Ishikawa (cell line): ENCODE measurements at regions not wholly inside any gene's neighbourhood (a gene's known extent, or its start where the extent isn't known, plus 50 kb on each side); places are given as distances from the start of the nearest gene placed in this dataset.

Experiments used
- CEBPB ChIP-seq: IDR thresholded peaks from 2 replicates; pipeline ENCODE4 v1.6.1; 2012
- CREB1 ChIP-seq: IDR thresholded peaks from 2 replicates; pipeline ENCODE4 v1.6.1; 2012; ENCODE audit warnings: low read depth
- EGR1 ChIP-seq: IDR thresholded peaks from 2 replicates; pipeline ENCODE4 v1.6.1; 2012
- EP300 ChIP-seq: IDR thresholded peaks from 2 replicates; pipeline ENCODE4 v1.6.1; 2012; ENCODE audit warnings: borderline replicate concordance
- FOXM1 ChIP-seq: IDR thresholded peaks from 2 replicates; pipeline ENCODE4 v1.6.1; 2012; ENCODE audit warnings: low read depth, borderline replicate concordance
- MAX ChIP-seq: IDR thresholded peaks from 2 replicates; pipeline ENCODE4 v1.6.1; 2012
- NFIC ChIP-seq: IDR thresholded peaks from 2 replicates; pipeline ENCODE4 v1.6.1; 2012
- RAD21 ChIP-seq: IDR thresholded peaks from 2 replicates; pipeline ENCODE4 v1.6.1; 2012; ENCODE audit warnings: low read depth
- TAF1 ChIP-seq: IDR thresholded peaks from 2 replicates; pipeline ENCODE4 v1.6.1; 2012; ENCODE audit warnings: low read depth, mild to moderate bottlenecking
- TCF12 ChIP-seq: IDR thresholded peaks from 2 replicates; pipeline ENCODE4 v1.6.1; 2012; ENCODE audit warnings: low read depth
- TEAD4 ChIP-seq: IDR thresholded peaks from 2 replicates; pipeline ENCODE4 v1.6.1; 2012
- USF1 ChIP-seq: IDR thresholded peaks from 2 replicates; pipeline ENCODE4 v1.6.1; 2012
- YY1 ChIP-seq: IDR thresholded peaks from 2 replicates; pipeline ENCODE4 v1.6.1; 2012; ENCODE audit warnings: low read depth
- ZBTB7A ChIP-seq: IDR thresholded peaks from 2 replicates; pipeline ENCODE4 v1.6.1; 2012; ENCODE audit warnings: low read depth
- TF ChIP-seq, protein P1 (sequence below): IDR thresholded peaks from 2 replicates; pipeline ENCODE4 v1.6.1; 2012; ENCODE audit warnings: low read depth, mild to moderate bottlenecking

- no peak for TF ChIP-seq FOXM1
- no peak for TF ChIP-seq YY1
- no peak for TF ChIP-seq TAF1
- no peak for TF ChIP-seq EP300
- TF ChIP-seq CEBPB: no peak
- TF ChIP-seq EGR1: no peak
- TF ChIP-seq TCF12: no peak
- TF ChIP-seq CREB1: no peak
- no peak for TF ChIP-seq MAX
- TF ChIP-seq, protein P1, sequence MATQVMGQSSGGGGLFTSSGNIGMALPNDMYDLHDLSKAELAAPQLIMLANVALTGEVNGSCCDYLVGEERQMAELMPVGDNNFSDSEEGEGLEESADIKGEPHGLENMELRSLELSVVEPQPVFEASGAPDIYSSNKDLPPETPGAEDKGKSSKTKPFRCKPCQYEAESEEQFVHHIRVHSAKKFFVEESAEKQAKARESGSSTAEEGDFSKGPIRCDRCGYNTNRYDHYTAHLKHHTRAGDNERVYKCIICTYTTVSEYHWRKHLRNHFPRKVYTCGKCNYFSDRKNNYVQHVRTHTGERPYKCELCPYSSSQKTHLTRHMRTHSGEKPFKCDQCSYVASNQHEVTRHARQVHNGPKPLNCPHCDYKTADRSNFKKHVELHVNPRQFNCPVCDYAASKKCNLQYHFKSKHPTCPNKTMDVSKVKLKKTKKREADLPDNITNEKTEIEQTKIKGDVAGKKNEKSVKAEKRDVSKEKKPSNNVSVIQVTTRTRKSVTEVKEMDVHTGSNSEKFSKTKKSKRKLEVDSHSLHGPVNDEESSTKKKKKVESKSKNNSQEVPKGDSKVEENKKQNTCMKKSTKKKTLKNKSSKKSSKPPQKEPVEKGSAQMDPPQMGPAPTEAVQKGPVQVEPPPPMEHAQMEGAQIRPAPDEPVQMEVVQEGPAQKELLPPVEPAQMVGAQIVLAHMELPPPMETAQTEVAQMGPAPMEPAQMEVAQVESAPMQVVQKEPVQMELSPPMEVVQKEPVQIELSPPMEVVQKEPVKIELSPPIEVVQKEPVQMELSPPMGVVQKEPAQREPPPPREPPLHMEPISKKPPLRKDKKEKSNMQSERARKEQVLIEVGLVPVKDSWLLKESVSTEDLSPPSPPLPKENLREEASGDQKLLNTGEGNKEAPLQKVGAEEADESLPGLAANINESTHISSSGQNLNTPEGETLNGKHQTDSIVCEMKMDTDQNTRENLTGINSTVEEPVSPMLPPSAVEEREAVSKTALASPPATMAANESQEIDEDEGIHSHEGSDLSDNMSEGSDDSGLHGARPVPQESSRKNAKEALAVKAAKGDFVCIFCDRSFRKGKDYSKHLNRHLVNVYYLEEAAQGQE: no peak
- TF ChIP-seq NFIC: no peak
These were observed 392.2 kb upstream of the CRIM1 start for GRCh38 chr2:35963357-35963756.

DNA sequence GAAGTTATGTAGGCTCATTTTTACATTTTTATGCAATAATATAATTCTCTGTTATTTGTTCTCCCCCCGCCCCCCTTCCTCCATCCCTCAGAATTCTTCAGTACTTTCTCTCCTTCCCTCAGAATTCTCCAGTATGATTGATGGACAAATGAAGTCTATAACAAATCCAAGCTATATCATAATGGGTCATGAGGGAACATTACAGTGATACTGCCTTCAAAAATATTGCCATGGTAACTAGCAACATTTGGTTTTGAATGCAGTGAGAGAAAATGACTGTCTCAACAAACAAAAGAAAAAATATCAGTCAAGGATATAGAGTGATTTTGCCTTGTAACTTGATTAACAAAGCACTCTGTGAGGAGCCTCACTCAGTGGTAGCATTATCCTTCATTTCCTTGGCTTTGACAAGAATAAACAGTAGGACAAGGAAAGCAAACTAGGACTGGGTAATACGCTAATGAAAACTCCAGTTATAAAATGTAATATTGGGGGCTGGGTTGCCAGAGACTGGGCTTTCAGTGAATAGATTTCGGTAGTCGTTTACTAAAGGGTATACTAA lies 392.9 kb upstream of the CRIM1 start:
- no peak for TF ChIP-seq CEBPB
- TF ChIP-seq USF1: no peak
- TF ChIP-seq TCF12: no peak
- TF ChIP-seq TEAD4: no peak
- TF ChIP-seq MAX: no peak
- TF ChIP-seq, protein P1: no peak
- no peak for TF ChIP-seq EP300
- TF ChIP-seq ZBTB7A: no peak
- no peak for TF ChIP-seq NFIC
- no peak for TF ChIP-seq TAF1
- no peak for TF ChIP-seq RAD21
- TF ChIP-seq YY1: no peak
- no peak for TF ChIP-seq CREB1

DNA sequence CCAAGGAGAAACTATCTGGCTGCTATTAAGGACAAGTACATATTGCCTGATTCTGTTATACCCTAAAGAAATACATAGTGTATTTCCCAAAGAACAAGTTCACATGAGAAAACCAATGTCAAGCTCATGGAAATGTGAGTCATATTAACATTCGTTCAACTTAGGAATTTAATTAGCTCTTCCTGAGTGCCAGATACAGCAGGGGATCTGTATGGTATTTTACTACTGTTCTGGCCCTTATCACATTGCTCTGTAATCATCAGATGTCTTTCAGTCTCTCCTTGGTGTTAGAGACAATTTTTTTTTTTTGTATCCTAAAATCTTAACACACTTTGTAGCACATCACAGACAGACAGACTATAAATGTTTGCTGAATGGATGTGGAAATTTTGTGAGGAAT lies 395.0 kb upstream of the CRIM1 start:
- no peak for TF ChIP-seq TEAD4
- TF ChIP-seq, protein P1: no peak
- TF ChIP-seq TCF12: no peak
- no peak for TF ChIP-seq EP300
- no peak for TF ChIP-seq EGR1
- no peak for TF ChIP-seq TAF1
- TF ChIP-seq CREB1: no peak
- TF ChIP-seq MAX: no peak
- no peak for TF ChIP-seq RAD21
- no peak for TF ChIP-seq CEBPB
- no peak for TF ChIP-seq USF1
- no peak for TF ChIP-seq ZBTB7A
- no peak for TF ChIP-seq YY1
- no peak for TF ChIP-seq FOXM1
- TF ChIP-seq NFIC: no peak

DNA sequence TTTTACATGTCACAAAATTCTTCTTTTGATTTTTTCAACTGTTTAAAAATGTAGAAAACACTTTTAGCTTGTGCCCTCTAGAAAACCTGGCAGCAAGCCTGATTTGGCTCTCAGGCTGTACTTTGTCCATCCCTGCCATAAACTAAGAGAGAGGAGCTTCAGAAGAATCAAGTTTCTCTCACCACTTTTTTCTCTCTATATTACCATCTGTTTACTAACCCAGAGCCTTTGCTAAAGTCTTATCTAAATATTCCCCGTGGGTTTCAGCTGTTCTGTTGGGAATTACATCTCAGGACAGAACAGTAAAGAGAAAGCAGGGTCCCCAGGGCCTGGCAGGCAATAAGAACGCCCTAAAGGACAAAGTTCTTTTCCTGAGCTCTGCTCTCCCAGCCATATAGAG lies 409.1 kb upstream of the CRIM1 start:
- no peak for TF ChIP-seq USF1
- TF ChIP-seq FOXM1: no peak
- no peak for TF ChIP-seq CEBPB
- TF ChIP-seq RAD21: no peak
- TF ChIP-seq, protein P1: no peak
- TF ChIP-seq TEAD4: no peak
- TF ChIP-seq ZBTB7A: no peak
- TF ChIP-seq EGR1: no peak
- TF ChIP-seq CREB1: no peak
- no peak for TF ChIP-seq NFIC
- no peak for TF ChIP-seq TAF1
- TF ChIP-seq MAX: no peak
- no peak for TF ChIP-seq YY1
- no peak for TF ChIP-seq TCF12
- TF ChIP-seq EP300: no peak
